CD14-positive monocyte (primary cell): ENCODE measurements at regions not wholly inside any gene's neighbourhood (a gene's known extent, or its start where the extent isn't known, plus 50 kb on each side); places are given as distances from the start of the nearest gene placed in this dataset.

Source experiments
- DNase-seq, 3 donors: peaks; one replicate each; pipeline ENCODE4 v3.0.0-alpha.2; 2011 to 2022
- H2AFZ ChIP-seq: 2 replicates; pipeline ENCODE4 v1.6.0; 2012; ENCODE audit warnings: mild to moderate bottlenecking, low read depth, low read length, inconsistent platforms; ENCODE audit not compliant: insufficient read depth, poor library complexity, severe bottlenecking
- H3K27ac ChIP-seq, 2 donors: 1 replicate in 1 of 2; 2 replicates in 1 of 2; pipeline ENCODE4 v1.5.1; 2012 to 2013; ENCODE audit warnings: low read length in 2 of 2, control low read depth in 1 of 2, inconsistent platforms in 1 of 2, low read depth in 1 of 2, mild to moderate bottlenecking in 1 of 2
- H3K27me3 ChIP-seq, 2 donors: one replicate each; pipeline versions ENCODE4 v1.6.0 to v1.6.1; 2011 to 2013; ENCODE audit warnings: low read length in 2 of 2; ENCODE audit not compliant: control insufficient read depth in 2 of 2, insufficient read depth in 2 of 2
- H3K36me3 ChIP-seq, 2 donors: replicated peaks in 1 of 2; 1 replicate in 1 of 2; 2 replicates in 1 of 2; pipeline versions ENCODE4 v1.5.1 to v1.6.1; 2012 to 2013; ENCODE audit warnings: low read length in 2 of 2, control low read depth in 1 of 2, inconsistent platforms in 1 of 2, mild to moderate bottlenecking in 1 of 2; ENCODE audit not compliant: insufficient read depth in 2 of 2, control insufficient read depth in 1 of 2
- H3K4me1 ChIP-seq, 2 donors: 1 replicate in 1 of 2; 2 replicates in 1 of 2; pipeline versions ENCODE4 v1.5.1 to v1.6.1; 2012 to 2013; ENCODE audit warnings: low read length in 2 of 2, control low read depth in 1 of 2, inconsistent platforms in 1 of 2, mild to moderate bottlenecking in 1 of 2, moderate library complexity in 1 of 2; ENCODE audit not compliant: insufficient read depth in 2 of 2, control insufficient read depth in 1 of 2
- H3K4me2 ChIP-seq: replicated peaks from 2 replicates; pipeline ENCODE3; 2012; ENCODE audit warnings: low read length, moderate library complexity, mild to moderate bottlenecking; ENCODE audit not compliant: poor library complexity, severe bottlenecking; ENCODE audit errors: extremely low read depth
- H3K4me3 ChIP-seq, 3 experiments: fragments of 200-600 bp in 1 of 3; sonication (generic) in 1 of 3; replicated peaks in 1 of 3; 1 replicate in 2 of 3; 2 replicates in 1 of 3; pipeline ENCODE4 v1.5.1; 2011 to 2013; ENCODE audit warnings: low read length in 3 of 3, mild to moderate bottlenecking in 3 of 3, control low read depth in 2 of 3, low read depth in 2 of 3, inconsistent platforms in 1 of 3, moderate library complexity in 1 of 3
- H3K79me2 ChIP-seq: 2 replicates; pipeline ENCODE4 v1.6.0; 2012; ENCODE audit warnings: mild to moderate bottlenecking, control low read depth, inconsistent platforms, low read length, moderate library complexity; ENCODE audit not compliant: insufficient read depth
- H3K9ac ChIP-seq: 2 replicates; pipeline ENCODE4 v1.6.0; 2017; ENCODE audit warnings: low read length, mild to moderate bottlenecking; ENCODE audit not compliant: insufficient read depth, poor library complexity, severe bottlenecking
- H3K9me3 ChIP-seq, 2 donors: replicated peaks in 1 of 2; 1 replicate in 1 of 2; 2 replicates in 1 of 2; pipeline versions ENCODE4 v1.5.1 to v1.6.1; 2012 to 2013; ENCODE audit warnings: low read length in 2 of 2, control low read depth in 1 of 2; ENCODE audit not compliant: control insufficient read depth in 1 of 2, insufficient read depth in 1 of 2
- H4K20me1 ChIP-seq: 2 replicates; pipeline ENCODE4 v1.6.0; 2012; ENCODE audit warnings: mild to moderate bottlenecking, low read length, control low read depth, moderate library complexity; ENCODE audit not compliant: insufficient read depth
- H3K27ac Mint-ChIP-seq, 7 donors: one replicate each; pipeline ENCODE4 v1.8.0; 2020; ENCODE audit warnings: mild to moderate bottlenecking in 7 of 7, mixed read lengths in 7 of 7, moderate library complexity in 6 of 7, inconsistent platforms in 2 of 7
- H3K27me3 Mint-ChIP-seq, 3 donors: one replicate each; pipeline ENCODE4 v1.8.0; 2021 to 2022; ENCODE audit warnings: low read depth in 3 of 3, mild to moderate bottlenecking in 3 of 3, mixed read lengths in 3 of 3, moderate library complexity in 3 of 3, inconsistent platforms in 1 of 3
- H3K36me3 Mint-ChIP-seq, 2 donors: one replicate each; pipeline ENCODE4 v1.8.0; 2020; ENCODE audit warnings: mixed read lengths in 2 of 2, inconsistent platforms in 1 of 2, mild to moderate bottlenecking in 1 of 2
- H3K4me1 Mint-ChIP-seq: one replicate; pipeline ENCODE4 v1.8.0; 2020; ENCODE audit warnings: mild to moderate bottlenecking, mixed read lengths
- H3K4me3 Mint-ChIP-seq, 2 donors: one replicate each; pipeline ENCODE4 v1.8.0; 2020; ENCODE audit warnings: mild to moderate bottlenecking in 2 of 2, mixed read lengths in 2 of 2, moderate library complexity in 1 of 2
- H3K9me3 Mint-ChIP-seq, 7 donors: one replicate each; pipeline ENCODE4 v1.8.0; 2020 to 2022; ENCODE audit warnings: mixed read lengths in 7 of 7, mild to moderate bottlenecking in 6 of 7, moderate library complexity in 6 of 7, inconsistent platforms in 2 of 7
- CTCF ChIP-seq: fragments of 200-600 bp; IDR thresholded peaks from one replicate; pipeline ENCODE4 v1.8.0; 2022; ENCODE audit warnings: antibody characterized with exemption, mild to moderate bottlenecking
- WGBS: methylation state at CpG from one replicate; pipeline ENCODE4 v1.1.5; 2013; ENCODE audit warnings: missing lambda C conversion rate; ENCODE audit not compliant: insufficient coverage; 5-methylcytosine and 5-hydroxymethylcytosine counted together
- intact Hi-C, 2 donors: fragments of 100-400 bp; cut with micrococcal nuclease; formaldehyde crosslinking; loops; one replicate each; pipeline versions ENCODE4 v1.15.0 to v1.15.1; 2023

GRCh38 chr10:4649886-4650508 is 176.0 kb upstream of the AKR1E2 start:
- Mint-ChIP-seq H3K4me1 (peaks cover 8% of the 10 kb centered on the region), H3K27ac (peak overlapping the region in 1 of 7 donors; percentile 58), H3K27me3 (peaks cover 0 to 2% (median 1%) of the 10 kb centered on the region in 3 donors), H3K36me3 (no peaks in the 10 kb centered on the region), H3K4me3 (no peak overlapping the region), H3K9me3 (no peaks in the 10 kb centered on the region)
- Histone ChIP-seq H3K4me1 (peaks cover 0 to 2% of the 10 kb centered on the region in 2 donors), H4K20me1 (no peaks in the 10 kb centered on the region), H3K27me3 (no peaks in the 10 kb centered on the region), H3K9me3 (no peaks in the 10 kb centered on the region), H3K27ac (no peak overlapping the region), H3K9ac (no peak overlapping the region), H3K4me3 (no peak overlapping the region), H2AFZ (peak overlapping the region; percentile 6), H3K4me2 (no peak overlapping the region), H3K36me3 (no peaks in the 10 kb centered on the region), H3K79me2 (no peaks in the 10 kb centered on the region)
- intact Hi-C loops = loop anchor here in 1 of 2 donors (10.0 kb wide), 1 partner anchor 865 kb away; the partner anchor contains the start of gene KLF6
- TF ChIP-seq CTCF = no peak
- no CpG with 5 or more reads among the region's 3 CpGs for WGBS
- no peak for DNase-seq

- intact Hi-C loops = no loop called here
- Mint-ChIP-seq H3K27me3 (peaks cover 0 to 1% (median 1%) of the 10 kb centered on the region in 3 donors), H3K4me1 (peaks cover 8% of the 10 kb centered on the region), H3K4me3 (no peak overlapping the region), H3K36me3 (no peaks in the 10 kb centered on the region), H3K9me3 (no peaks in the 10 kb centered on the region), H3K27ac (no peak overlapping the region)
- no peaks in the 10 kb centered on the region for H3K27me3 ChIP-seq
- no peak overlapping the region for H2AFZ ChIP-seq
- H3K9ac ChIP-seq = no peak overlapping the region
- no peaks in the 10 kb centered on the region for H4K20me1 ChIP-seq
- no peak for TF ChIP-seq CTCF
- H3K36me3 ChIP-seq = no peaks in the 10 kb centered on the region
- peaks cover 0 to 7% of the 10 kb centered on the region in 2 donors for H3K4me1 ChIP-seq
- no peak overlapping the region for H3K27ac ChIP-seq
- no peaks in the 10 kb centered on the region for H3K9me3 ChIP-seq
- no peak for DNase-seq
- H3K4me2 ChIP-seq = no peak overlapping the region
- no peak overlapping the region for H3K4me3 ChIP-seq
- no peaks in the 10 kb centered on the region for H3K79me2 ChIP-seq
Measured at GRCh38 chr10:4649471-4649870, 176.5 kb upstream of the AKR1E2 start.
